GM23338 (cell line): ENCODE measurements at regions not wholly inside any gene's neighbourhood (a gene's known extent, or its start where the extent isn't known, plus 50 kb on each side); places are given as distances from the start of the nearest gene placed in this dataset.

Experiments used
- ATAC-seq: fragments of 200-7000 bp; cut with Tn5 transposase; 3 replicates; pipeline ENCODE4 v1.9.1; 2020
- DNase-seq: peaks from one replicate; pipeline ENCODE4 v3.0.0-alpha.2; 2015; ENCODE audit warnings: low spot score
- H2AFZ ChIP-seq: fragments of 200-600 bp; sonication (generic); 2 replicates; pipeline ENCODE4 v1.8.0; 2016; ENCODE audit warnings: antibody characterized with exemption, mild to moderate bottlenecking, moderate library complexity
- H3F3A ChIP-seq: fragments of 200-600 bp; sonication (generic); replicated peaks from 2 replicates; pipeline ENCODE4 v1.8.0; 2017; ENCODE audit warnings: antibody characterized with exemption, mixed run types, low read depth
- H3K27ac ChIP-seq: fragments of 200-600 bp; sonication (generic); 2 replicates; pipeline ENCODE4 v1.6.1; 2016; ENCODE audit warnings: low read depth
- H3K27me3 ChIP-seq: fragments of 200-600 bp; sonication (generic); 2 replicates; pipeline ENCODE4 v1.8.0; 2016; ENCODE audit warnings: mild to moderate bottlenecking, mixed run types, moderate library complexity; ENCODE audit not compliant: insufficient read depth
- H3K36me3 ChIP-seq: fragments of 200-600 bp; sonication (generic); 2 replicates; pipeline ENCODE4 v1.8.0; 2016; ENCODE audit warnings: mild to moderate bottlenecking; ENCODE audit not compliant: insufficient read depth
- H3K4me1 ChIP-seq: fragments of 200-600 bp; sonication (generic); 2 replicates; pipeline ENCODE4 v1.8.0; 2016; ENCODE audit warnings: mild to moderate bottlenecking, moderate library complexity; ENCODE audit not compliant: insufficient read depth
- H3K4me2 ChIP-seq: fragments of 200-600 bp; sonication (generic); 2 replicates; pipeline ENCODE4 v1.7.1; 2017; ENCODE audit warnings: mixed run types
- H3K4me3 ChIP-seq: fragments of 200-600 bp; sonication (generic); 2 replicates; pipeline ENCODE4 v1.6.1; 2016; ENCODE audit warnings: mixed run types
- H3K79me2 ChIP-seq: fragments of 200-600 bp; sonication (generic); replicated peaks from 2 replicates; pipeline ENCODE4 v1.8.0; 2017; ENCODE audit warnings: mild to moderate bottlenecking; ENCODE audit not compliant: insufficient read depth
- H3K9me2 ChIP-seq: fragments of 200-600 bp; sonication (generic); 2 replicates; pipeline ENCODE4 v1.8.0; 2017; ENCODE audit not compliant: insufficient read depth
- H4K20me1 ChIP-seq: fragments of 200-600 bp; sonication (generic); replicated peaks from 2 replicates; pipeline ENCODE4 v1.8.0; 2017; ENCODE audit warnings: mild to moderate bottlenecking; ENCODE audit not compliant: insufficient read depth
- H3K27ac Mint-ChIP-seq: 2 replicates; pipeline ENCODE4 v1.8.0; 2020; ENCODE audit warnings: inconsistent platforms, mild to moderate bottlenecking, moderate library complexity, mixed read lengths
- H3K27me3 Mint-ChIP-seq: 3 replicates; pipeline ENCODE4 v1.8.0; 2022; ENCODE audit warnings: low read depth, mild to moderate bottlenecking, moderate library complexity, mixed read lengths, inconsistent platforms; ENCODE audit not compliant: insufficient read depth, poor library complexity
- H3K36me3 Mint-ChIP-seq: 3 replicates; pipeline ENCODE4 v1.8.0; 2021; ENCODE audit warnings: low read depth, mild to moderate bottlenecking, inconsistent platforms, moderate library complexity, mixed read lengths
- H3K4me1 Mint-ChIP-seq: 3 replicates; pipeline ENCODE4 v1.8.0; 2020; ENCODE audit warnings: mild to moderate bottlenecking, inconsistent platforms, mixed read lengths
- H3K4me3 Mint-ChIP-seq: 3 replicates; pipeline ENCODE4 v1.8.0; 2021; ENCODE audit warnings: moderate library complexity, mild to moderate bottlenecking, inconsistent platforms, mixed read lengths
- H3K9me3 Mint-ChIP-seq: 3 replicates; pipeline ENCODE4 v1.8.0; 2020; ENCODE audit warnings: moderate library complexity, mild to moderate bottlenecking, inconsistent platforms, mixed read lengths
- ETS1 ChIP-seq: IDR thresholded peaks from 2 replicates; pipeline ENCODE4 v1.6.1; 2016; ENCODE audit warnings: antibody characterized with exemption
- EZH2 ChIP-seq: fragments of 200-600 bp; sonication (generic); IDR thresholded peaks from one replicate; pipeline ENCODE4 v1.8.0; 2017; ENCODE audit warnings: antibody characterized with exemption, mild to moderate bottlenecking, low read depth; ENCODE audit not compliant: unreplicated experiment
- EZH2phosphoT487 ChIP-seq: fragments of 200-600 bp; sonication (generic); IDR thresholded peaks from one replicate; pipeline ENCODE4 v1.8.1; 2018; ENCODE audit warnings: antibody characterized with exemption; ENCODE audit not compliant: unreplicated experiment
- JUNB ChIP-seq: IDR thresholded peaks from one replicate; pipeline ENCODE4 v1.6.1; 2016; ENCODE audit warnings: antibody characterized with exemption; ENCODE audit not compliant: unreplicated experiment
- NANOG ChIP-seq: IDR thresholded peaks from 2 replicates; pipeline ENCODE4 v1.6.1; 2016; ENCODE audit warnings: antibody characterized with exemption, borderline replicate concordance
- POLR2AphosphoS5 ChIP-seq: IDR thresholded peaks from 2 replicates; pipeline ENCODE4 v1.6.1; 2016; ENCODE audit warnings: antibody characterized with exemption, low read depth
- ZNF114 ChIP-seq: fragments of 250-450 bp; sonication (Bioruptor Pico); IDR thresholded peaks from 2 replicates; pipeline ENCODE4 v1.5.0; 2020; ENCODE audit warnings: mild to moderate bottlenecking, moderate library complexity
- TF ChIP-seq, protein P1 (sequence below), 2 experiments: fragments of 200-600 bp in 1 of 2; sonication (generic) in 1 of 2; conservative IDR thresholded peaks; 2 replicates each; pipeline versions ENCODE4 v1.5.1 to v1.6.1; 2016 to 2017; ENCODE audit warnings: antibody characterized with exemption in 2 of 2, low read depth in 2 of 2, mild to moderate bottlenecking in 2 of 2, moderate library complexity in 1 of 2
- TF ChIP-seq, protein P2 (sequence below): fragments of 250-450 bp; sonication (Bioruptor Pico); IDR thresholded peaks from 2 replicates; pipeline ENCODE4 v1.5.0; 2020; ENCODE audit warnings: mild to moderate bottlenecking, moderate library complexity

- ATAC-seq (no peak), DNase-seq (no peak)
- Histone ChIP-seq H4K20me1 (peaks cover 4% of the 10 kb centered on the region; the same call in 1 of the 2 replicates), H2AFZ (no peak overlapping the region), H3K4me2 (no peak overlapping the region), H3K27ac (no peak overlapping the region), H3K4me3 (no peak overlapping the region), H3K4me1 (peaks cover 11% of the 10 kb centered on the region), H3K79me2 (peaks cover 5% of the 10 kb centered on the region; the same call in 1 of the 2 replicates), H3F3A (0 out of 2 replicates have a peak, but pooled peaks cover 2% of the 10 kb centered on the region), H3K27me3 (no peaks in the 10 kb centered on the region), H3K9me2 (no peaks in the 10 kb centered on the region; the same call in 1 of the 2 replicates), H3K36me3 (no peaks in the 10 kb centered on the region)
- Mint-ChIP-seq H3K4me1 (peaks cover 2% of the 10 kb centered on the region; the same call in 1 of the 3 replicates), H3K27ac (no peak overlapping the region), H3K27me3 (no peaks in the 10 kb centered on the region), H3K9me3 (no peaks in the 10 kb centered on the region), H3K36me3 (peaks cover 3% of the 10 kb centered on the region), H3K4me3 (no peak overlapping the region)
- TF ChIP-seq ZNF114 (no peak), JUNB (no peak), POLR2AphosphoS5 (no peak), EZH2phosphoT487 (no peak), ETS1 (no peak), EZH2 (no peak), NANOG (no peak)
- TF ChIP-seq, protein P1, sequence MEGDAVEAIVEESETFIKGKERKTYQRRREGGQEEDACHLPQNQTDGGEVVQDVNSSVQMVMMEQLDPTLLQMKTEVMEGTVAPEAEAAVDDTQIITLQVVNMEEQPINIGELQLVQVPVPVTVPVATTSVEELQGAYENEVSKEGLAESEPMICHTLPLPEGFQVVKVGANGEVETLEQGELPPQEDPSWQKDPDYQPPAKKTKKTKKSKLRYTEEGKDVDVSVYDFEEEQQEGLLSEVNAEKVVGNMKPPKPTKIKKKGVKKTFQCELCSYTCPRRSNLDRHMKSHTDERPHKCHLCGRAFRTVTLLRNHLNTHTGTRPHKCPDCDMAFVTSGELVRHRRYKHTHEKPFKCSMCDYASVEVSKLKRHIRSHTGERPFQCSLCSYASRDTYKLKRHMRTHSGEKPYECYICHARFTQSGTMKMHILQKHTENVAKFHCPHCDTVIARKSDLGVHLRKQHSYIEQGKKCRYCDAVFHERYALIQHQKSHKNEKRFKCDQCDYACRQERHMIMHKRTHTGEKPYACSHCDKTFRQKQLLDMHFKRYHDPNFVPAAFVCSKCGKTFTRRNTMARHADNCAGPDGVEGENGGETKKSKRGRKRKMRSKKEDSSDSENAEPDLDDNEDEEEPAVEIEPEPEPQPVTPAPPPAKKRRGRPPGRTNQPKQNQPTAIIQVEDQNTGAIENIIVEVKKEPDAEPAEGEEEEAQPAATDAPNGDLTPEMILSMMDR (conservative IDR thresholded peaks at IDR 0.05; ENCODE audit: low read depth in 2 of 2), result no peak
- TF ChIP-seq, protein P2, sequence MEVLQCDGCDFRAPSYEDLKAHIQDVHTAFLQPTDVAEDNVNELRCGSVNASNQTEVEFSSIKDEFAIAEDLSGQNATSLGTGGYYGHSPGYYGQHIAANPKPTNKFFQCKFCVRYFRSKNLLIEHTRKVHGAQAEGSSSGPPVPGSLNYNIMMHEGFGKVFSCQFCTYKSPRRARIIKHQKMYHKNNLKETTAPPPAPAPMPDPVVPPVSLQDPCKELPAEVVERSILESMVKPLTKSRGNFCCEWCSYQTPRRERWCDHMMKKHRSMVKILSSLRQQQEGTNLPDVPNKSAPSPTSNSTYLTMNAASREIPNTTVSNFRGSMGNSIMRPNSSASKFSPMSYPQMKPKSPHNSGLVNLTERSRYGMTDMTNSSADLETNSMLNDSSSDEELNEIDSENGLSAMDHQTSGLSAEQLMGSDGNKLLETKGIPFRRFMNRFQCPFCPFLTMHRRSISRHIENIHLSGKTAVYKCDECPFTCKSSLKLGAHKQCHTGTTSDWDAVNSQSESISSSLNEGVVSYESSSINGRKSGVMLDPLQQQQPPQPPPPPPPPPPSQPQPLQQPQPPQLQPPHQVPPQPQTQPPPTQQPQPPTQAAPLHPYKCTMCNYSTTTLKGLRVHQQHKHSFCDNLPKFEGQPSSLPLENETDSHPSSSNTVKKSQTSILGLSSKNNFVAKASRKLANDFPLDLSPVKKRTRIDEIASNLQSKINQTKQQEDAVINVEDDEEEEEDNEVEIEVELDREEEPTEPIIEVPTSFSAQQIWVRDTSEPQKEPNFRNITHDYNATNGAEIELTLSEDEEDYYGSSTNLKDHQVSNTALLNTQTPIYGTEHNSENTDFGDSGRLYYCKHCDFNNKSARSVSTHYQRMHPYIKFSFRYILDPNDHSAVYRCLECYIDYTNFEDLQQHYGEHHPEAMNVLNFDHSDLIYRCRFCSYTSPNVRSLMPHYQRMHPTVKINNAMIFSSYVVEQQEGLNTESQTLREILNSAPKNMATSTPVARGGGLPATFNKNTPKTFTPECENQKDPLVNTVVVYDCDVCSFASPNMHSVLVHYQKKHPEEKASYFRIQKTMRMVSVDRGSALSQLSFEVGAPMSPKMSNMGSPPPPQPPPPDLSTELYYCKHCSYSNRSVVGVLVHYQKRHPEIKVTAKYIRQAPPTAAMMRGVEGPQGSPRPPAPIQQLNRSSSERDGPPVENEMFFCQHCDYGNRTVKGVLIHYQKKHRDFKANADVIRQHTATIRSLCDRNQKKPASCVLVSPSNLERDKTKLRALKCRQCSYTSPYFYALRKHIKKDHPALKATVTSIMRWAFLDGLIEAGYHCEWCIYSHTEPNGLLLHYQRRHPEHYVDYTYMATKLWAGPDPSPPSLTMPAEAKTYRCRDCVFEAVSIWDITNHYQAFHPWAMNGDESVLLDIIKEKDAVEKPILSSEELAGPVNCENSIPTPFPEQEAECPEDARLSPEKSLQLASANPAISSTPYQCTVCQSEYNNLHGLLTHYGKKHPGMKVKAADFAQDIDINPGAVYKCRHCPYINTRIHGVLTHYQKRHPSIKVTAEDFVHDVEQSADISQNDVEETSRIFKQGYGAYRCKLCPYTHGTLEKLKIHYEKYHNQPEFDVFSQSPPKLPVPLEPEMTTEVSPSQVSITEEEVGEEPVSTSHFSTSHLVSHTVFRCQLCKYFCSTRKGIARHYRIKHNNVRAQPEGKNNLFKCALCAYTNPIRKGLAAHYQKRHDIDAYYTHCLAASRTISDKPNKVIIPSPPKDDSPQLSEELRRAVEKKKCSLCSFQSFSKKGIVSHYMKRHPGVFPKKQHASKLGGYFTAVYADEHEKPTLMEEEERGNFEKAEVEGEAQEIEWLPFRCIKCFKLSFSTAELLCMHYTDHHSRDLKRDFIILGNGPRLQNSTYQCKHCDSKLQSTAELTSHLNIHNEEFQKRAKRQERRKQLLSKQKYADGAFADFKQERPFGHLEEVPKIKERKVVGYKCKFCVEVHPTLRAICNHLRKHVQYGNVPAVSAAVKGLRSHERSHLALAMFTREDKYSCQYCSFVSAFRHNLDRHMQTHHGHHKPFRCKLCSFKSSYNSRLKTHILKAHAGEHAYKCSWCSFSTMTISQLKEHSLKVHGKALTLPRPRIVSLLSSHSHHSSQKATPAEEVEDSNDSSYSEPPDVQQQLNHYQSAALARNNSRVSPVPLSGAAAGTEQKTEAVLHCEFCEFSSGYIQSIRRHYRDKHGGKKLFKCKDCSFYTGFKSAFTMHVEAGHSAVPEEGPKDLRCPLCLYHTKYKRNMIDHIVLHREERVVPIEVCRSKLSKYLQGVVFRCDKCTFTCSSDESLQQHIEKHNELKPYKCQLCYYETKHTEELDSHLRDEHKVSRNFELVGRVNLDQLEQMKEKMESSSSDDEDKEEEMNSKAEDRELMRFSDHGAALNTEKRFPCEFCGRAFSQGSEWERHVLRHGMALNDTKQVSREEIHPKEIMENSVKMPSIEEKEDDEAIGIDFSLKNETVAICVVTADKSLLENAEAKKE (CRISPR knock-in tag), result no peak
Observed at GRCh38 chr4:112847781-112848180, 201.7 kb upstream of the ANK2 start.
